Stimulated activated effector memory CD8-positive, alpha-beta T cell treated with anti-CD3 and anti-CD28 coated beads, Interleukin-12 subunit alpha, Interleukin-12 subunit beta, amount 100 ng/mL, for 72 hours (primary cell): ENCODE measurements at regions not wholly inside any gene's neighbourhood (a gene's known extent, or its start where the extent isn't known, plus 50 kb on each side); places are given as distances from the start of the nearest gene placed in this dataset.

Experiments
- ATAC-seq: fragments of 150-1000 bp; cut with Tn5 transposase; 2 replicates; pipeline ENCODE4 v1.10.0; 2021
- DNase-seq, 2 donors: peaks; one replicate each; pipeline ENCODE4 v3.0.0; 2021 to 2022; ENCODE audit warnings: low spot score in 2 of 2
- H3K27ac Mint-ChIP-seq: one replicate; pipeline ENCODE4 v1.8.0; 2022; ENCODE audit warnings: mild to moderate bottlenecking, mixed read lengths
- H3K36me3 Mint-ChIP-seq: one replicate; pipeline ENCODE4 v1.8.0; 2022; ENCODE audit warnings: mild to moderate bottlenecking, mixed read lengths
- H3K4me1 Mint-ChIP-seq: one replicate; pipeline ENCODE4 v1.8.0; 2022; ENCODE audit warnings: mixed read lengths
- H3K4me3 Mint-ChIP-seq: one replicate; pipeline ENCODE4 v1.8.0; 2022; ENCODE audit warnings: mild to moderate bottlenecking, mixed read lengths
- H3K9me3 Mint-ChIP-seq: one replicate; pipeline ENCODE4 v1.8.0; 2022; ENCODE audit warnings: mixed read lengths

DNA sequence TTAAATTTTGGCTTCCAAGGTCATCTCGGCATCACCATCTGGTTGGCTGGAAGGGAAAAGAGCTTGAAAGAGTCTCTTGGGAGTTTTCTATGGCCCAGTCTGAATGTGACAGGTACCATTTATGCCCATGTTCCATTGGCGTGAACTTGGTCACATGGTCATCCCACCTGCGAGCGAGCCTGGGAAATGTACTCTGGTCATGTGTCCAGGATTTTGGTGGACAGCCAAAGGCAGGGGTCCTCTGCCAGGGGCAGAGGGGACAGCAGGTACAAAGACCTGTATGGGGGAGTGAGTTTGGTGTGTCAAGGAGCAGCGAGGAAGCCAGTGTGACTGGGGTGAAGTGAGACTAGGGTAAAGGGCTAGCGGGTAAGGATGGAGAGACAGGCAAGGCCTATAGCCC, 112.6 kb downstream of the CDC5L start:
- Mint-ChIP-seq H3K9me3 (no peaks in the 10 kb centered on the region), H3K4me3 (no peak overlapping the region), H3K36me3 (no peaks in the 10 kb centered on the region), H3K4me1 (no peaks in the 10 kb centered on the region), H3K27ac (no peak overlapping the region)
- DNase-seq (no peak), ATAC-seq (no peak)

DNA sequence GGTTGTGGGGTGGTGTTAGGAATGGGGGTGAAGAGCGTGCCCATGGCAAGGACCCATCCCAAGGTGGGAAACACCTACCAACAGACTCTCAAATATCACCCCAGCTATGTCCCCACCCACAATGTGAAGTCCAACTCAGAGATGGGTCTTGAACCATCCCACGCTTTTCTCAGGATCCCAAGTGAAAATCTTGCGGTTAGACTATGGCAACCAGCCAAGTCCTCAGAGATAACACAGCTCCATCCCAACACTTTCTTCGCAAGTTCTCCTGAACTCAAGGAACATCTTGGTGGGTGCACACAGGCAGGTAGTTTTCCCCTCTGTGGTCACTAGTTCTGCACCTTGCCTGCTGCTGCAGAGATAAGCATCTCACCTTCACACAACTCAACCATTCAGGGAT, 116.0 kb downstream of the CDC5L start:
- no peak for ATAC-seq
- no peaks in the 10 kb centered on the region for H3K36me3 Mint-ChIP-seq
- DNase-seq = no peak

DNA sequence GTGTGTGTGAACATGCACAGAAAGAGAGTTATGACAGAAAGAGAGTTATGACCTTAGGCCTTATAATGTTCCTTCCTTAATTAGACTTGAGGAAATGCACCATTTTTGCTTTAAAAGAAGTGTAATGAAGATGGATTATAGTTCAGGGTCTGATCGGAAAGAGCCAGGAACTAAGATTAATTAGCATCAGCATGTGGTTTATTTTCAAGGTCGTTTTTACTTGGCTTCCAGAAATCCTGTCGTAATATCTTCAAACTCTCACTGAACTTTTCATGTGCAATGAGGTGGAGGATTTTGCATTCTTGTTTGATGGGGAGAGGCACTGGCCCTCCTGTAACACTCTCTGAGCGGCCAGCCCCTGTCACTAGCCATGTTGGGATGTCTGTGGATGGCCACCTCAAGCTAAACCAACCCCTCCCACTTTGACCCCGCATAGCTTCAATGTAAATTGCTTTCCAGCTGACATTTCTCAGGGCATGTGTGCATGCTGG, 116.8 kb downstream of the CDC5L start:
- Mint-ChIP-seq H3K9me3 (no peaks in the 10 kb centered on the region), H3K4me3 (no peak overlapping the region), H3K27ac (no peak overlapping the region), H3K36me3 (no peaks in the 10 kb centered on the region), H3K4me1 (no peaks in the 10 kb centered on the region)
- no peak for DNase-seq
- ATAC-seq = no peak

More for the DNA sequence above, 116.0 kb downstream of the CDC5L start:
- no peak overlapping the region for H3K4me3 Mint-ChIP-seq
- H3K4me1 Mint-ChIP-seq = no peaks in the 10 kb centered on the region
- H3K9me3 Mint-ChIP-seq = no peaks in the 10 kb centered on the region
- no peak overlapping the region for H3K27ac Mint-ChIP-seq

DNA sequence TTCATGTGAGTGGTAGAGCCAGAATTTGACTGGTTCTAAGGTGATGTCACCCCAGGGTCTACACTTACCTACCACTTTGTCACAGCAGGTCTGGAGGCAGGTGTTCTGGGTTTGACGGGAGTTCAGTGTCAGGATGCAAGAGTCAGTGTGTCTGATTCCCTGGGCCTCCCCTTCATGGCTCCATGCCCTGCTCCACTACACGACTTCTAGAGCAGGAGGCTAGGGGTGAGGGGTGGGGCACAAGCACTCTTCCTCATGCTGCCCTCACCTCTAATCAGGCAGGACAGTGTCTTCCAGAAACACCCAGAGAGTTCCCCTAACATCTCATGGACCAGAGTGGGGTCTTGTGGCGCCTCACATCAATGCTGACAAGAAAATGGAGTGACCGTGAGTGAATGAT, 118.2 kb downstream of the CDC5L start:
- no peaks in the 10 kb centered on the region for H3K9me3 Mint-ChIP-seq
- ATAC-seq (no peak), DNase-seq (no peak)
- no peaks in the 10 kb centered on the region for H3K36me3 Mint-ChIP-seq
- H3K4me1 Mint-ChIP-seq = no peaks in the 10 kb centered on the region
- no peak overlapping the region for H3K4me3 Mint-ChIP-seq
- H3K27ac Mint-ChIP-seq = no peak overlapping the region

DNA sequence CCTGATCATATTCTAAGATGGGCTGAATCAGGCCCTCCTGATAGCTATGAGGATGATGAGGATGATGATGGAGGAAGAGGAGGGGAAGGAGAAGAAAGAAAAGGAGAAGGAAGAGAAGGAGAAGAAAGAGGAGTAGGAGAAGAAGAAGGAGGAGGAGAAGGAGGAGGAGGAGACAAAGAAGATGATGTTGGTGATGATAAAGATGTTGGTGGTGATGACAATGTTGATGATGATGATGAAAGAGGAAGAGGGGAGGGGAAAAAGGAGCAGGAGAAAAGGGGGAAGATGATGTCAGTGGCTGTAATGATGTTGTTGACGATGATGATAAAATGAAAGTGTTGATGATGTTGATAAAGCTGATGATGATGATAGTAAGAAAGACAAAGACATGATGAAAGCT, 119.5 kb downstream of the CDC5L start:
- Mint-ChIP-seq H3K9me3 (no peaks in the 10 kb centered on the region), H3K4me1 (no peaks in the 10 kb centered on the region), H3K36me3 (no peaks in the 10 kb centered on the region), H3K4me3 (no peak overlapping the region), H3K27ac (no peak overlapping the region)
- ATAC-seq (no peak), DNase-seq (no peak)

DNA sequence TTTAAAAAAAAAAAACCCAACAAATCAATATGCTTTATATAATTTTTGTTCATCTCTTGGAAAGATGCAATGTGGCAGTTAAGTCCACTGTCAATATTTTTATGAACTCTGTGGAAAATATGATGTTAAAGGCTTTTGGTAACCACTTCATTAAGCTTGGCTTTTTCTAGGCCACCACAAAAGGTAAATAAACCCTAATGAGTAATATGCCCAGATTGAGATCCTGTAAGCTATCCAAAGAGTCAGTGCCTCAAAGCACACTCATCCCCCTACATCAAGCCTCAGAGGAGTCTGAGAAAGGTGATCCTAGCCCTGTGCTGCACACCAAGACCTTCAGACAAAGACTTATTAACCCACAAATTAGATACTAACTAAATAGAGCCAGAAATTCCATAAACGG, 121.1 kb downstream of the CDC5L start:
- no peaks in the 10 kb centered on the region for H3K4me1 Mint-ChIP-seq
- H3K27ac Mint-ChIP-seq = no peak overlapping the region
- no peaks in the 10 kb centered on the region for H3K9me3 Mint-ChIP-seq
- ATAC-seq (no peak), DNase-seq (no peak)
- H3K36me3 Mint-ChIP-seq = no peaks in the 10 kb centered on the region
- no peak overlapping the region for H3K4me3 Mint-ChIP-seq

DNA sequence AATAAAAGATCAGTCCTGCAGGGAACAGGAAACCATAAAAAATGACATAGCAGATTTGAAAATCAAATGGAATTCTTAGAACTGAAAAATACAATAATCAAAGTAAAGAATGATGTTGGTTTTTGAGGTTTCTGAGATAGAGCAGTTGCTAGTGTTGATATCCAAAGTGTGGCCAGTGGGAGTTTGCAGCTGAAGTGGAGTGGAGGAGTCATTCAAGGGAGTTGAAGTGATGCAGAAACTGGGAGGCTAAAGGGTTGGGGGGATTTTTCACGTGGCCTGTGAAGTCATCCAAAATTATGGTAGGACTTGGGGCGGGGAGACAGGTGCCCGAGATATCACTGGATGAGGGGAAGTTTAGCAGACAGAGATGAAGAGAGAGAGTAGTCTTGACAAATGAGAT, 123.6 kb downstream of the CDC5L start:
- H3K36me3 Mint-ChIP-seq = no peaks in the 10 kb centered on the region
- H3K4me3 Mint-ChIP-seq = no peak overlapping the region
- H3K4me1 Mint-ChIP-seq = no peaks in the 10 kb centered on the region
- ATAC-seq (no peak), DNase-seq (no peak)
- no peaks in the 10 kb centered on the region for H3K9me3 Mint-ChIP-seq
- H3K27ac Mint-ChIP-seq = no peak overlapping the region

DNA sequence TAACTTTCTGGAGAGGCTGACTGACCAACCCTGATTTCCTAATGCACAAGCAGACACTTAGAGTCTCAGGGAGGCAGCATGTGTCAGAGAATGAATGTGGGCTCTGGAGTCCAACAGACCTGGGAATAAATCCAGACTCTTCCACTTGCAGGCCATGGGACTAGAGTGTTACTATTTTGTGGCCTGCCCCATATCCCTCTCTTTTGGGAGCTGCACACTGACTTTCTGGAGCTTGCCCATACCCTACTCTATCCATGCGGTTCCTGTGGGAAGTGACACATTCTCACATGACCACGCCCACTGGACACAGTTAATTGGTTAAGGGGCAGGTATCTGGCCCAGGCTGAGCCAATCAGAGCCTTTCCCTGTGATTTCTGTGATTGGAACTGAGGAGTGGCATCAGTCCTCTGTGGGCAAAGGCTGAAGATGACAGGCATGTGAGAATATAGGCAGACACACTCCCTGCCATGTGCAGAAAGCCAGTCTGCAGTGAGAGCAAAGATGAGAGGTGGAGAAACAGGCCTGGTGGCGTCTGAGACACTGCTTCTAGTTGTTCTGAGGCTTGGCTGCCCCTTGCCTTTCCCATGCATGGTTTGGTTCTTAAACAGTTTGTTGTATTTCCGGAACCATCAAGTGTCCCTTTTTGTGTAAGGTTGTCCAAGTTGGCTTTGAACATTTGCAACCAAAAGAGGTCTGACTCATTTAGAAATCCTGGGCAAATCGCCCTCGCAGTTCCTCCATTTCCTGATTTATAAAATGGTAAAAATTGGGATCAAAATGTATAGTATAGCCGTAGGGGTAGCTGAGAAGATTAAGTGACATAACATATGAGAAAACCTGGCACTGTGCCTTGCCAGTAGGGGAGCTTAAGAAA, 125.6 kb downstream of the CDC5L start:
- Mint-ChIP-seq H3K4me3 (no peak overlapping the region), H3K4me1 (no peaks in the 10 kb centered on the region), H3K36me3 (no peaks in the 10 kb centered on the region), H3K27ac (no peak overlapping the region), H3K9me3 (no peaks in the 10 kb centered on the region)
- ATAC-seq (no peak), DNase-seq (no peak)

DNA sequence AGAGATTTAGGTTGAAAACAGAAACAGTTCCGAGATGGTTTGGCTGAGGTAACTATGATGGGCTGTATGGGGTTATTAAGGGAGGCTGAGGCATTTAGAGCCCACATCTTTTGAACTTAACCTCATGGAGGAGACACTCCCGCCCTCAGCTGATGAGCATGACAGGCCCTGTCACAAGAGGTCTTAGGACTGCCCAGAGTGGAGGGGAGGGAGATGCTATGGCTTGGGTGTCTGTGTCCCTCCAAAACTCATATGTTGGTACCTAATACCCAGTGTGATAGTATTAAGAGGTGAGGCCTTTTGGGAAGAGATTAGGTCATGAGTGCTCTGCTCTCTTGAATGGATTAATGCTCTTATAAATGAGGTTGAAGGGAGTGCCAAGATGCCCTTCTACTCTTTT, 126.6 kb downstream of the CDC5L start:
- no peak for DNase-seq

DNA sequence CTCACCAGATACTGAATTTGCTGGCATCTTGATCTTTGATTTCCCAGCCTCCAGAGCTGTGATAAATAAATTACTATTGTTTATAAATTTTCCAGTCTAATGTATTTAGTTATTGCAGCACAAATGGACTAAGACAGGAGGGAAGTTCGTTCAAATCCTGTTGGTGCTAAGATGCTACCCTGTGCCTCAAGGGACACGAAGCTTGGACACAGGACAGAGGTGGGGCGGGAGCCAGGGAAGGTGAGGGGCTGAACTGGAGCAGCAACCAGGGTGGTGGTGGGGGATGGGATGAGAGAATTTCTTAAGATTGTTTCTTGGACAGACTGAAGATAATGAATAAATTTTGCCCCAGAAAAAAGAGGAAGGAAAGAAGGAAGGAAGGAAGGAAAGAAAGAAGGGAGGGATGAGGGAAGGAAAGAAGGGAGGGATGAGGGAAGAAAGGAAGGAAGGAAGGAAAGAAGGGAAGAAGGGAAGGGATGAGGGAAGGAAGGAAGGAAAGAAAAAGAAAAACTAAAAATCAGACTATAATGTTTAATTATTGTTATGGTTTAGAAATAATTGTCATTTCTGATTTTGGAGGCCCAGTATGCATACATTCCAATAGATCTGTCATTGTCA, 127.2 kb downstream of the CDC5L start:
- H3K4me1 Mint-ChIP-seq = no peaks in the 10 kb centered on the region
- no peak for DNase-seq
- H3K9me3 Mint-ChIP-seq = peaks cover 10% of the 10 kb centered on the region
- ATAC-seq = no peak
- H3K4me3 Mint-ChIP-seq = no peak overlapping the region
- no peaks in the 10 kb centered on the region for H3K36me3 Mint-ChIP-seq
- no peak overlapping the region for H3K27ac Mint-ChIP-seq

More for the DNA sequence above, 126.6 kb downstream of the CDC5L start:
- ATAC-seq = no peak
- Mint-ChIP-seq H3K4me3 (no peak overlapping the region), H3K27ac (no peak overlapping the region), H3K4me1 (no peaks in the 10 kb centered on the region), H3K36me3 (no peaks in the 10 kb centered on the region), H3K9me3 (peaks cover 4% of the 10 kb centered on the region)

DNA sequence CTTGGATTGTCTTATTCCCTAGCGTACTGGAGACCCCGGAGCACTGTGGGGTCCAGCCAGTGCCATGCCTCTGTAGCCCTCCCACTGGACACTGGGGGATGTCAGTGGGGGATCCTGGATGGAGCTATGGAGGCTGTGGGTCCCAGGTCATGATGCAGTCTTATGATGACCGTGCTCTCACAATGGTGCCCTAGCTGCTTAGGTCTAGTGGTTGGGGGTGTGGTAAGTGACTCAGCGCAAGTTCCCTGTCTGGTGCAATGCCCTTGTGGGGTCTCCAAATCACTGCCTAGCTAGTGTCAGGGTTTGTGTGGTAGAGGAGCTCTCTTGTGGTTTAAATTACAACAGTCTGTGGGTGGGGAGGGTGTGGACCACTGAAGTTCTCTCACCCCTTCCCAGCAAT, 135.4 kb downstream of the CDC5L start:
- peaks cover 3% of the 10 kb centered on the region for H3K36me3 Mint-ChIP-seq
- no peak overlapping the region for H3K4me3 Mint-ChIP-seq
- DNase-seq (peak in 1 of 2 donors; percentile 37), ATAC-seq (peak; percentile 55)
- peaks cover 17% of the 10 kb centered on the region for H3K9me3 Mint-ChIP-seq
- H3K4me1 Mint-ChIP-seq = peaks cover 13% of the 10 kb centered on the region
- H3K27ac Mint-ChIP-seq = no peak overlapping the region

DNA sequence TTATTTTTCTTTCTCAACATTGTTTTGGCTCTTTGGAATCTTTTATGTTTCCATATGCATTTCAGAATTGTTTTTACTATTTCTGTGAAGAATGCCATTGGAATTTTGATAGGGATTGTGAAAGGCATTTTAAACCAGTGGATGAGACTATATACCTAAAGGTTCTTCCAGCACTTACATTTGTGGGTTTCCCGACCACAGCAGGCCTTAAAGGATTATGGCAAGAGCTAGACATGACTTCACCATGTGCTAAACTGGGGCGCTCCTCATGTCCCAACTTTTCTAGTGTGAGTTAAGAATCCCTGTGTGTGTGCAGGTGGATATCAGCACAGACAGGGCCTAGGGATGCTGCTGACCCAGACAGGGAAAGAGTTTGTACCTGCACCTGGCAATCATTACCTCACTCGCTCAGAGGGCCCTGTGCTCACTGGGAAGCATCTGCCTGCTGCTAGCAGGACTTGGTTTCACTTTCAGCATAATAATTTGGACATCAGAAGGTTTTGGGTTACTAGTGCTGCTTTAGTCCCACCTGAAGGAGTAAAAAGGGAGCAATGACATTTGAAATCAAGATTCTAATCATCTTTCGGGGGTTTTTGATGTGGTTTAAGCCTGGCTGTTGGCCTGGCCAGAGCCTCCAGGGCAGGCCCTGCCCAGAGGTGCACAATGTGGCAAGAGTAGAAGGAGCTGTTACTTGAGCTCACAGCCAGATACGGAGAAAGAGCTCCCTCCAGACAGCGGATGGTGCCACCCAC, 137.1 kb downstream of the CDC5L start:
- no peak overlapping the region for H3K4me3 Mint-ChIP-seq
- peaks cover 8% of the 10 kb centered on the region for H3K9me3 Mint-ChIP-seq
- peak; percentile 20 for ATAC-seq
- peaks cover 4% of the 10 kb centered on the region for H3K36me3 Mint-ChIP-seq
- no peak overlapping the region for H3K27ac Mint-ChIP-seq
- peaks cover 13% of the 10 kb centered on the region for H3K4me1 Mint-ChIP-seq
- no peak for DNase-seq

DNA sequence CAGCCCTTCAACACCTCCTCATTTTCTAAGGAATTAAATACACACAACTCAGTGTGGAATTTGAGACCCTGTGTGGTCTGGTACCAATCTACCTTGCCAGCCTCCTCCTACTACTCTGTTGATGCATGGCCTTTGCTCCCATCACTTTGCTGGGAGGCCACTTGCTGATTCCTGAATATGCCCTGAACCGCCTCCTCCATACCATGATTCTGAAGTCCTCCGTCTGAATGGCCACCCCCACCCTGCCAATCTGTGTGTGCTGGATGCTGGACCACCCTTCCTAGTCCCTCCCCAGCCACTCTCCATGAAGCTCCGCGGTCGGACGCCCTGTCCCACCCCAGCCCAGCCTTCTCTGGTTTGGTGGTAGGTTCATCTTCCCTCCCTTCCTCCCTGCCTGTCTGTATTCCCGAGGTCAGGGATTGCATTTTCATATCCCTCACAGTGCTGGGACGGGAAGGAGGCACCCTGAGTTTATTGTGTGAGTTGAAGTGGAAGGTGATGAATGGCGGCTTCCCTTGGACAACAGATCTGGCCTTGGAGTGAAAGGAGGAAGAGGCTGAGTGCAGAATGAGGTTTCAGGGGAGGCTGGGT, 138.3 kb downstream of the CDC5L start:
- H3K36me3 Mint-ChIP-seq = peaks cover 4% of the 10 kb centered on the region
- ATAC-seq (no peak), DNase-seq (no peak)
- no peak overlapping the region for H3K27ac Mint-ChIP-seq
- peaks cover 7% of the 10 kb centered on the region for H3K9me3 Mint-ChIP-seq
- H3K4me1 Mint-ChIP-seq = peaks cover 13% of the 10 kb centered on the region
- no peak overlapping the region for H3K4me3 Mint-ChIP-seq

DNA sequence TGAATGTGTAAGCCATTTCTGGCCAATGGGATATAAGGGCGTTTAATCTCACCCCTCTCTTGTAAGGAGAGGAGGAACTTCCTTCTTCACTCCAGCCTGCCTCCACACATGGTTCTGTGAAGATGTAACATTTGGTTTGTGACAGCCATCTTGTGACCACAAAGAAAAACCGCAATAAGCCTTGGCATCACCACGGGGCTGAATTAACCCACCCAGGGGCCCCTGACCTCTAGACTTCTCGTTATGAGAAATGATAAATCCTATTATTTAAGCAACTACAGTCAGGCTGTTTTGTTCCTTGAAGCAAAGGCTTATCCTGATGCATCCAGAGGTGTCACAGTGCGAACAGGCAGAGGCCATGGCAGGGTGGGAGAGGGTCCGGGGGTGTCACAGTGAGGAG, 139.7 kb downstream of the CDC5L start:
- Mint-ChIP-seq H3K4me1 (peaks cover 13% of the 10 kb centered on the region), H3K4me3 (no peak overlapping the region), H3K36me3 (peaks cover 4% of the 10 kb centered on the region), H3K9me3 (no peaks in the 10 kb centered on the region), H3K27ac (no peak overlapping the region)
- DNase-seq = no peak
- ATAC-seq = peak; percentile 52
